DMS 273 treated with DMSO at 0.1 percent for 48 hours (cell line): ENCODE measurements at regions not wholly inside any gene's neighbourhood (a gene's known extent, or its start where the extent isn't known, plus 50 kb on each side); places are given as distances from the start of the nearest gene placed in this dataset.
"Not testable (repeated sequence)": the region's sequence is repeated elsewhere in the genome, so short reads cannot be mapped to it uniquely, and the experiment has no call there.

ENCODE experiments used
- DNase-seq: peaks from one replicate; lab custom pipeline; 2025; lab: John Stamatoyannopoulos, UW

DNA sequence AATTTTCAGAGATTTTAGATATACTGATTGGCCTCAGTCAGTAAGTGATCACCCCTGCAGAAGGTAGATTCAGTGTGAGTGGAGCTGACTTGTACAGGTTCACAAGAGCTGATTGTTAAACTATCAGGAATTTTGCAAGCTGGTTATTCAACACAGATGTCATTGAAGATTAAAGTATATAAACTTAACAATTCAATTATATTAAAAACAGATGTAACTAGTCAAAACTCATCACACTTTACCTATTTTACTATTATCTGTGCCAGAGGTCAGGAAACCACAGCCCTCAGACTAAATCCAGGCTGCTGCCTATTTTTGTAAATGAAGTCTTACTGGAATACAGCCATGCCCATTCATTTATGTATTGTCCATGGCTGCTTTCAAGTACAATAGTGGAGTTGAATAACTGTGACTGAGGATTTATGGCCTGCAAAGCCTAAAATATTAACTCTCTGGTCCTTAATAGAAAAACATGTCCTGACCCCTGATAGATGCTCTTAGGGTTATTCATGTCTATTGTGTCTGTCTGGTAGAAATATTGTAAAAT is 429.3 kb upstream of the PDZRN3 start:
- DNase-seq, result no peak

DNA sequence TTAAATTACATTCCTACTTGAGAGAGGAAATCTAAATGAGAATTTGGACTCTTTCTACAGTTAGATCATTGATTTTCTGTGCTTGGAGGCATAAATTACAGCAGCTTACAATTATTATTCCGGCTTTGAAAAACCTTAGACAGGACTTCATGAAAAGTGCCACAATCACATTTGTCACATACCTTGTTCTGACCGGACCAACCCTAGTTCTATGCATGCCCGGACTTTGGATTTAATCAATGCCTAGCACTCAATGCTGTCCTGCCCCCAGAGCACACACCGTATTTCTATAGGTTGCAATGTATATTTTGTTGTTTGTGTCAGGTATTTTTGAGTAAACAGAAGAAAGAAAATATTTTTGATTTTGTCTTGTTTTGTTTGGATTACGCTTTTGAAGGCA is 424.7 kb upstream of the PDZRN3 start:
- DNase-seq, result no peak

- DNase-seq, result no peak
These were observed 424.0 kb upstream of the PDZRN3 start for GRCh38 chr3:74048699-74049098.

DNA sequence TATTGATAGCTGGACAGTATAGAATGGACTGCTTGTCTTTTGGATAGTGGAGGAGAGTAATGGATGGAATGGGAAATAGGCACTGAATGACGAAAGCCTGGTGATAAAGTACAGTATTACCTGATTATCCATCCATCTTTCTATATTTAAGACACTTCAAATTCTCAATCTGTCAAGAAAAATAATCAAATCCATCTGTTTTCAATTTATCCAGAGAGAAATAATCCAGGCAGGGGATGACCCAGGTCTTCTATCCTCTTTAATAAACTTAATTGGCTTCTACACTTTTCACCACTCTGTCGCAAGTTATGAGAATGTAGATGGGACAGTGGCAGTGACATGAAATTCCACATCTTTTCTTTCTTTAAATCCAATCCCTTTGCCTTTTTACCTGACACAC is 420.3 kb upstream of the PDZRN3 start:
- DNase-seq, result no peak

GRCh38 chr3:74041068-74041675 is 416.4 kb upstream of the PDZRN3 start:
- no peak for DNase-seq

- DNase-seq, result no peak
These were observed 414.4 kb upstream of the PDZRN3 start for GRCh38 chr3:74039105-74039504.

GRCh38 chr3:74036568-74036967 is 411.8 kb upstream of the PDZRN3 start:
- DNase-seq, result no peak

GRCh38 chr3:74036102-74036501 is 411.4 kb upstream of the PDZRN3 start:
- DNase-seq, result no peak

- no peak for DNase-seq
These were observed 409.1 kb upstream of the PDZRN3 start for GRCh38 chr3:74033806-74034205.

DNA sequence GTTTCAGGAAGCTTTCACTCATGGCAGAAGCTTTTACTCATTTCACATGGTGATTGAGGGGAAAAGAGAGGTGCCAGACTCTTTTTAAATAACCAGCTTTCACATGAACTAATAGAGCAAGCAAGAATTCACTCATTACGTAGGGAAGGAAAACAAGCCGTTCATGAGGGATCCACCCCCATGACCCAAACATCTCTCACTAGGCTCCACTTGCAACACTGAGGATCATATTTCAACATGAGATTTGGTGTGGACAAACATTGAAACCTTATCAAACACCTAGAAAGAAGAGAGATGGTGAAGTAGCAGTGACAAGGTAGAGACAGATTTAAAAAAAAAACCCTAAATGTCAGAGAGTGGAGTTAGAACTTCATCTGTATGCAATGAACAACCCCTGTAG is 408.6 kb upstream of the PDZRN3 start:
- no peak for DNase-seq

- no peak for DNase-seq
These were observed 402.4 kb upstream of the PDZRN3 start for GRCh38 chr3:74027121-74027520.

DNA sequence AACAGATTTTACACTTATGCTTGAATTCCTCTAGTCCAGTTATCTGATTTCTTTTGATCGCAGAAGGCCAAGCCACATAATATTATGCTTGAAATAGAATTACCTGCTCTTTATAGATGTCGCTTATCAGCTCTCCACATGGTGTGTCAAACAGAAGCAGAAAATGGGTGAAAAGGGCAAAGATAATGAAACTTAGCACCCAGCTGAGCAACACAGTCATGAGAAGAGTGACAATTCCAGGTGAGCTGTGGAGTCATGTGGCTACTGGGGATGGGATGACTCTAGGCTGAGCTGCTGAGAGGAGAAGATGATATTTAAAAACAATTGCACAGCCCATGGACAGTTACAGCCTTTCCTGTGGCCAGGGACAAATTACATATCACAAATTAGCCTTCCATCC is 398.7 kb upstream of the PDZRN3 start:
- DNase-seq, result no peak

GRCh38 chr3:74021449-74021848 is 396.7 kb upstream of the PDZRN3 start:
- DNase-seq, result no peak

DNA sequence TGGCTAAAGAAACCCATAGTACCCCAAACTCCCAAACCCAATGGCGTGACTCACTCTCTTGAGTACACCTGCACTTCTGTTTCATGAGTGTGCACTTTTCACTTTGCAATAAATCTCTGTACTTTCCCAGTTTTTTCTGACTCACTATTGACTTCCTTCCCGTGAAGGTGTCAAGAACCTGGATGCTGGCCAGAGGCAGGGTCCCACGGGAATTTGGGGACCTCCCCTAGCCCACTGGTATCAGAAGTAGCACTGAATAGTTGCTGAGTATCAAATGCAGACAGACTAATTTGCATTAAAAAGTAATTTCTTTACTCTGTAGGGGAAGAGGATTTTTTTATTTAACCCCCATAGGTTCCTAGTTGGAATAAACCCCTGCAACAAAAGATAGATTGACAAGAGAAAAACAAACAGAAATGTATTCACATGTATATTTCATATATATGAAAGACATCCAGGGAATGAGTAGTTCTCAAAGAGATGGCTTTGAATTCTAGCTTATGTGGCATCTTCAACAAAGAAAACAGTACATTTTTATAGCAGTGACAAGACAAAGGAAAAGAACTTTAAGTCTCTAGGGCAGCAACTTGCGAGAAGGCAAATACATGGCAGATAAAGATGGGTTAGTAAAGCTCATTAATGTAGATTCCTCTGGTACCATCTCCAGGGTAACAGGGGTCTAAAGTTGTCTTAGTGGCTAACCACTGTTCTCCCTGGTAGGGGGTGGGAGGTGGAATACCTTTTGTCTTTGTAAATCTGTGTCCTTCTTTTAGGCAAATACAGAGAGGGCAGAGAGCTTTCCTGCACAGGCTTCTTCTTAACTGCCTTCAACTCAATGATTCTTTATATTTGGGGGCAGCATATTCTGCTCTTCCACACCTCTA is 385.5 kb upstream of the PDZRN3 start:
- DNase-seq, result no peak

- no peak for DNase-seq
These were observed 379.6 kb upstream of the PDZRN3 start for GRCh38 chr3:74004386-74004785.

- no peak for DNase-seq
These were observed 379.0 kb upstream of the PDZRN3 start for GRCh38 chr3:74003734-74004133.

DNA sequence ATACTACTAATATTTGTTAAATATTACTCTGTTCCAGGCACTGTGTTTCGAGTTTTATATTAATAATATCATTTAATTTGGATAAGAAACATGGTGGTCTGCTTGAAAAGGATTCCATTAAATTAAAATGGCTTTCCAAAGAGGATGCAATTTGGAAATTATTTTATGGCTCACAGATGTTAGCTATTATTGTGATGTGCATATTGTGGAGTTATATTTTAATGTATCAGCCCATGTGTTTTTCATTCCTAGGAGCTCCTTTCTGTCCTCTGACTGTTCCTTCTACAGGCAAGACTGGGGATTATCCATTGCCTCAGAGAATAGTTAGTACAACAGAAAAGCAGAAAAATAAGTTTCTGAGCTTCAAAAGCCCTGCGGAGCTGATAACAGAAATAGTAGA is 376.7 kb upstream of the PDZRN3 start:
- DNase-seq, result no peak

DNA sequence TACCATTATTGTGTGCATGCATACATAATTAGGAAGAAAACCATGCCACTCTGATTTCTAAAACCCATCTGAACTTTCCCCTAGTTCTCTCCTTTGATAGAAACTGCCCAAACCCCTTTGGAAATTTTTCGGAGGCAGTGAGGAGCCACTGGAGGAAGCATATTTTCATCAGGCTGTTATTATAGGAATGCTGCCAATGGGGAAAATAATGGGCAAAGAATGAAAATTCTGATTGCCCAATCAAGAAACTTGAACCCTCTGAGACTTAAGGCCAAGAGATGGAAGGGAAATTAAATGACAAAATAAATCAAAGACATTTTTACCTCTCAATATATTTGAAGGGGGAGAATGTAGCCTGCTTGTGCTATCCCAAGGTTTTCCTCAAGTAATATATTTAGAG is 376.0 kb upstream of the PDZRN3 start:
- DNase-seq, result no peak

GRCh38 chr3:73999501-73999900 is 374.8 kb upstream of the PDZRN3 start:
- DNase-seq, result no peak

- not testable (repeated sequence) for DNase-seq
These were observed 365.9 kb upstream of the PDZRN3 start for GRCh38 chr3:73990691-73991090.

- DNase-seq, result no peak
These were observed 342.0 kb upstream of the PDZRN3 start for GRCh38 chr3:73966733-73967132.

DNA sequence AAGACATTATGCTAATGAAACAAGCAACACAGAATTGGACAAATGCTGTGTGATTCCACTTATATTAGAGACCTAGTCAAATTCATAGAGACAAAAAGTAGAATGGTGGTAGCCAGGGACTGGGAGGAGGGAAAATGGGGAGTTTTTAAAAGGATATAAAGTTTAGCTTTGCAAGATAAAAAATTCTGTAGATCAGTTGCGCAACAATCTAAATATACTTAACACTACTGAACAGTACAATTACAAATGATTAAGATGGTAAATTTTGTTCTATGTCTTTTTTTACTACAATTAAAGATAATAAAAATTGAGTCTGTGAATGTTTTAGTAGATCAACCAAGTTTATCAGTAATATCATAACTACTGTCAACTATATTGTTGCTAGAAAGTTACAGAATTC is 340.1 kb upstream of the PDZRN3 start:
- DNase-seq, result no peak

GRCh38 chr3:73955494-73956070 is 330.8 kb upstream of the PDZRN3 start:
- DNase-seq, result no peak
